Activated T-cell treated with anti-CD3 and anti-CD28 coated beads for 4 hours (primary cell): ENCODE measurements at regions not wholly inside any gene's neighbourhood (a gene's known extent, or its start where the extent isn't known, plus 50 kb on each side); places are given as distances from the start of the nearest gene placed in this dataset.
"Not testable (repeated sequence)": the region's sequence is repeated elsewhere in the genome, so short reads cannot be mapped to it uniquely, and the experiment has no call there.

Source experiments
- DNase-seq: peaks from one replicate; pipeline ENCODE4 v3.0.0-alpha.2; 2020

DNA sequence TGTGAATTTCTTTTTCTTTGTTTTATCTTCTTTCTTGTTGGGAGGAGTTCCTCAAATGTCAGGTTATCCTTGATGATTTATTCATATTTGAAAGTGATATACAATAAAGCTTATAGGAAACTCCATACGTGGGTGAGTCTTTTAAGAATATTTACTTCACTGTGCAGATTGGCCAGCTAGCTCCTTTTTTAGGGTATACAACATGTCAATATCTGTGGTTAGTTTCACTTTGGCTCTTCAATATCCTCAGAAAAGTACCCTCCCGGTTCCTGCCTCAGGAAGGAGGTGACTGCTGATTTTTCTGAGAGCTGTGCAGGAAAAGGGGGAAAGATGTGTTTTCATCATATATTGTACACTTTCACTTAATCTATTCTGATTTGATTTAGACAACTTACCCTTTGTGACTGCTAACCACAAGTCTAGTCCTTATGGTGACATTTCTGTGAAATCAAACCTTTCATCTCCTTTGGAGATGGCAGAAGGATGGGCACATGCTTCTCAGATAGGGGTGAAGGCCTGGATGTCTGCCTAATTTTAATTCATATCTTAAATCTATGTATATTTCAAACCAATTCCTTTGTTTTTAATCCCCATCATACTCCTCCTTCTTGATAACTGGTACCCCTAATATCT lies 98.2 kb upstream of the NECTIN3 start:
- DNase-seq: no peak

DNA sequence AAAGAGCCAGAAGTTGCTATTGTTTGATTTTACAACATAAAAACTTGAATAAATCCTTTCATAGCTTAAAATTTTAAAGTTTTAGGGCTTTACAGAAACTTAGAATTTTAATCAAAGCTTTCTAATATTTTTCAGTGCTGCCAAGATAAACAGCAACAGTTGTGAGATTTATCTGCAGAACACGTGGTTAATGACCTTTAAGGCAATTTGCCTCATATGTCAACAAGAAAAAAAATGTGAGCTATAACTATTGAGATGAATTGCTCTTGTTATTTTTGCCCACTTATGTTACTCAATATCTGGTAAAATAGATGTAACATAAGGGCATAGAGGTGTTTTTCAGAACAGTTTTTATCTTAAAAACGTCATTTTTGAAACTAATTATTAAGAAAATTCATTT lies 96.7 kb upstream of the NECTIN3 start:
- no peak for DNase-seq

DNA sequence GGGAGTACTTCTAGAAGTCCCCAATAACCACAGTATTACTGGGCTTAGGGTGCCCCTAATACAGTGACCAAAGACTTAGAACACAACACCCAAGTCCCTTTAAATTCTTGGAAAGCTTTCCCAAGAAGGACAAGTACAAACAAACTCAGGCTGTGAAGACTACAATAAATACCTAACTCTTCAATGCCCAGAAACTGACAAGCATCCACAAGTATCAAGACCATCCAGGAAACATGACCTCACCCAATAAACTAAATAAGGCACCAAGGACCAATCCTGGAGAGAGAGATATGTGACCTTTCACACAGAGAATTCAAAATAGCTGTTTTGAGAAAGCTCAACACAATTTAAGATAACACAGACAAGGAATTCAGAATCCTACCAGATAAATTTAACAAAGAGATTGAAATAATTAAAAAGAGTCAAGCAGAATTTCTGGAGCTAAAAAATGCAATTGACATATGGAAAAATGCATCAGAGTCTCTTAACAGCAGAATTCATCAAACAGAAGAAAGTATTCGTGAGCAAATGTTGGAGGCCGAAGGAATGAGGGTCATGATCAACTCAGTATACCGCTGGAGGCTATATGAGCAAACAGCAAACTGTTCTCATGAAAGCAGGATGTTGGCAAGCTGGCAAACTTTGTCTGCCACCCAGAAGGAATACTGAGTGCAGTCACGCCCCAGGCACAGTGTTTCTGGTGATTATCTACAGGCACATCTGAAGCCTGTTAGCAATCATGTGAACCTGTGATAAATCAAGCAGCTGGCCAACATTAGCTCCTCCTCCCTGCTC lies 87.0 kb upstream of the NECTIN3 start:
- no peak for DNase-seq

DNA sequence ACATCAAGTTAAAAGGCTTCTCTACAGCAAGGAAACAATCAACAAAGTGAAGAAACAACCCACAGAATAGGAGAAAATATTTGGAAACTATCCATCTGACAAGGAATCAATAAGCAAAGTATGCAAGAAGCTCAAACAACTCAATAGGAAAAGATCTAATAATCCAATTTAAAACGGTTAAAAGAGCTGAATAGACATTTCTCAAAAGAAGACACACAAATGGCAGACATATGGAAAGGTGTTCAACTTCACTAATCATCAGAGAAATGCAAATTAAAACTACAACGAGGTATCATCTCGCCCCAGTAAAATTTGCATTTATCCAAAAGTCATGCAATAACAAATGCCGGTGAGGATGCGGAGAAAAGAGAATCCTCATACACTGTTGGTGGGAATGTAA lies 82.2 kb upstream of the NECTIN3 start:
- no peak for DNase-seq

DNA sequence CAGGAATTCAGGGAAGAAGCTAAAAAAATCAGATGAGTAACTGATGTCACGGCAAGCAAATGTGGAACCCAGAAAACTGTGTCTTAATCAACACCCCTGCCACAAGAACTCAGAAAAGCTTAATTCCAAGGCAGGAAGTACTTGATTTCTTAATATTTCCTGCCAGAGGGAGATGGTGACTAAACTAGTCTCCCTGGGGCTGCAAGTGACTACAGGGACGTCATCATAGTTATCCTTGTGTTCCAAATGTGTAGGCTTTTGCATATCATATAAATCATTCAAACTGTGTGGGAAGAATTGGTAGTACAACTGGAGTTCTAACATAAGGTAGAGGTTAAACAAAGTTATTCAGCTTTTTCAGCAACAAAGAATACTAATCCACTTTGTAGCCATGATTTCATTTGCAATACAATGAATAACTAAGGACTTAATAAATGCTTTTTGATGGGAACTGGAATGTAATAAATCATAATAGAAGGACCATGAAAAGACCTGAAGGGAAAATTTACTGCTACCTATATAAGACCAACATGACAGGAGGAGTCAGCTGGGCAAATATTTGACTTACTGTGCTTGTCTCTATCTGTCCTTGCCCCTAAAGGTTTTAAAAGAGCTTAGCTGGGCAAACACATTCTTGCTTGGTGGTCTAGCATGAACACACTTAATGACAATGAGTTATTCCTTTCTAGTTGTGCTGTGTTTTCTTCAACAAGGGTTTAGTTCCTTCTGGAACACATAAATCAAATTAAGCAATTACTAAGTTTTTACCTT lies 76.0 kb upstream of the NECTIN3 start:
- DNase-seq: no peak

DNA sequence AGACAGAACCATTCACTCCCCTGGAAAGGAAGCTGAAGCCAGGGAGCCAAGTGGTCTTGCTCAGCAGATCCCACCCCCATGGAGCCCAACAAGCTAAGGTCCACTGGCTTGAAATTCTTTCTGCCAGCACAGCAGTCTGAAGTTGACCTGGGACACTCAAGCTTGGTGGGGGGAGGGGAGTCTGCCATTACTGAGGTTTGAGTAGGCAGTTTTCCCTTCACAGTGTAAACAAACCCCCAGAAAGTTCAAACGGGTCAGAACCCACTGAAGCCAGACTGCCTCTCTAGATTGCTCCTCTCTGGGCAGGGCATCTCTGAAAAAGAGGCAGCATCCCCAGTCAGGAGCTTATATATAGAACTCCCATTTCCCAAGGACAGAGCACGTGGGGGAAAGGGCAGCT lies 72.8 kb upstream of the NECTIN3 start:
- DNase-seq: not testable (repeated sequence)

DNA sequence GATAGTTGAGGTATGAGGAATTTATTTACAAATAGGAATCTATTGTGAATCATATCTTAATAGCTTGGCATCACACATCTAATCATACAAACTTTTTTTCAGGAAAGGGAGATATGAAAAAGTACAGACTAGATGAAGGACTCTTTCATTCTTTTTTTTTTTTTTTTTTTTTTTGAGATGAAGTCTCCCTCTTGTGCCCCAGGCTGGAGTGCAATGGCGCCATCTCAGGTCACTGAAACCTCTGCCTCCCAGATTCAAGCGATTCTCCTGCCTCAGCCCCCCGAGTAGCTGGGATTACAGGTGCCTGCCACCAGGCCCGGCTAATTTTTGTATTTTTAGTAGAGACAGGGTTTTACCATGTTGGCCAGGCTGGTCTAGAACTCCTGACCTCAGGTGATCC lies 65.1 kb upstream of the NECTIN3 start:
- not testable (repeated sequence) for DNase-seq

DNA sequence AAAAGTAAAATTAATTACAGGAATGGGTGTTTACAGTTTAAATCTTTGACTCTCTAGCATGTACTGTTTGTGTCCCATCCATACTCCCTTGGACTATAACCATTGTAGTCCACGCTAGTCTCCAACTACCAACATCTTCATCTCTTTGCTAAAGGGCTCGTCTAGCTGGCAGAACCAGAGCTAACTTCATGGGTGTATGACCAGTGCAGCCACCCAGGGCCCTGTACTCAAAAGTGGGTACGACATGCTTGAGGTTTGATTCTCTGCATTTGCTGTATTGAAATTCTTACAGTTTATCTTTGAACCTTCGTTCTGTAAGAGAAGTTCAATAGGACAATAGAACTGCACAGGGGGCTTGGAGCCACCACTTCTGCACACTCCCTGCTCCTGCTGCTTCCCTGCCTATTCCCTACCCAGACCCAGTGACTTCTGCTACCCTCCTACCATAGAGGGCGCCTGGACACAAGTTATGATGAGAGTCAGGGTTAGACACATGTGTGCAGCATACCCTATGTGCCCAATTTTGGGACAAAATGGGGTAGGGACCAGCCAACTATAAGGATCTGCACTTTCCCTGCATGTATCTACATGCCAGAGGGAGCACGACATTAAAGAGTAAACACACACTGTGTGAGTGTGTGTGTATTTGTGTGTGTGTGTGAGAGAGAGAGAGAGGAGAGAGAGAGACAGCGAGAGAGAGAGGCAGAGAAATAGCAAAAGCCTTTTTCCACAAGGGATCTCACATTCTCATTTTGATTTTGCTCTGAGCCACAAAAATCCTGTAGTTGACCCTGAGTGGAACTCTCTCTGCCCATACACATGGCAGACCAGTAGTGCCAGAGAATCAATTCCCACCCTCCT lies 59.0 kb upstream of the NECTIN3 start:
- DNase-seq: no peak
